ENCODE measurements at regions not wholly inside any gene's neighbourhood (a gene's known extent, or its start where the extent isn't known, plus 50 kb on each side); places are given as distances from the start of the nearest gene placed in this dataset.

DNA sequence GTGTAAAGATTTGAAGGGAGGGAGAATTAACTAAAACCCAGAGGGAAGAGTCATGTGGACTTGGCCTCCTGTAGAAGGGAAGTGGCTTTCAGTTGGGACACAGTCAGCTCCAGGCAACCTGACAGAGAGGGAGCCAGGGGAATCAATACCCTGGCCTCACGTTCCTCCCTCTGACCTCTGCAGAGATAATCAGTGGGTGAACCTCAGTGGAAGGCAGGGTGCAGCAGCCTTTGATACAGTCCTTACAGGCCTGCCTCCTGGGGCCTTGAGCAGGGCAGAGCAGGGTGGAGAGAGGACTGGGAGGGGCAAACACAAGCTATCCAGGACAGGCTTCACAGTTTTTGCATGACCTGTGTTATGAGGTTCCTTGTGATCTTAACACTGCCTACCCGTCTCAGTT is 61.9 kb upstream of the GPBP1 start:
- no peak overlapping the region for H3K27ac Mint-ChIP-seq
- no peak overlapping the region for H2BK120ac ChIP-seq (ENCODE audit: low read depth, low read length, poor library complexity, severe bottlenecking)
- H2BK20ac ChIP-seq (ENCODE audit: low read depth, low read length, poor library complexity, severe bottlenecking): no peak overlapping the region

More for the DNA sequence above, 61.9 kb upstream of the GPBP1 start:
- no peak overlapping the region for H3K4ac ChIP-seq (ENCODE audit: low read depth, low read length)
- H3K9ac ChIP-seq (ENCODE audit: extremely low read depth, insufficient read length, low read length): no peak overlapping the region
- no peak overlapping the region for H3K4me2 ChIP-seq (ENCODE audit: insufficient read depth, insufficient read length, low read length)
- H3K23ac ChIP-seq (ENCODE audit: insufficient read length, low read depth, low read length): no peak overlapping the region
- no peaks in the 10 kb centered on the region for H3K23me2 ChIP-seq (ENCODE audit: insufficient read length, low read depth, low read length, poor library complexity, severe bottlenecking)
- H3K14ac ChIP-seq (ENCODE audit: insufficient read depth, low read length): no peak overlapping the region; the same call in 1 of the 2 replicates
- H3K56ac ChIP-seq (ENCODE audit: insufficient read length, low read depth, low read length): no peak overlapping the region
- H3K4me1 ChIP-seq (ENCODE audit: insufficient read depth, low read length): no peaks in the 10 kb centered on the region
- Mint-ChIP-seq H3K27me3 (ENCODE audit: low read depth) (no peaks in the 10 kb centered on the region; the same call in none of the 2 replicates), H3K9me3 (no peaks in the 10 kb centered on the region), H3K4me3 (no peak overlapping the region), H3K4me1 (no peaks in the 10 kb centered on the region), H3K36me3 (ENCODE audit: insufficient read depth in 1 of 3, low read depth in 3 of 3) (no peaks in the 10 kb centered on the region)
- H2AFZ ChIP-seq (ENCODE audit: low read length): no peak overlapping the region
- H3K79me2 ChIP-seq (ENCODE audit: insufficient read depth, low read length): no peaks in the 10 kb centered on the region
- H3K79me1 ChIP-seq (ENCODE audit: insufficient read depth, low read depth, low read length, poor library complexity, severe bottlenecking): no peaks in the 10 kb centered on the region
- no peak overlapping the region for H4K5ac ChIP-seq (ENCODE audit: insufficient read length, low read depth, low read length)
- no peak overlapping the region for H2BK5ac ChIP-seq (ENCODE audit: insufficient read length, low read length)
- no peak overlapping the region for H2AK5ac ChIP-seq (ENCODE audit: insufficient read length, low read length)
- H4K20me1 ChIP-seq (ENCODE audit: control insufficient read depth, insufficient read depth, insufficient read length): no peaks in the 10 kb centered on the region
- H4K91ac ChIP-seq (ENCODE audit: insufficient read length, low read depth, low read length): no peak overlapping the region
- WGBS (ENCODE audit: extremely low coverage, insufficient read length, low lambda C conversion rate): no CpG with 5 or more reads among the region's 2 CpGs
- H3T11ph ChIP-seq (ENCODE audit: low read length): no peak overlapping the region
- no peak overlapping the region for H3K27ac ChIP-seq (ENCODE audit: insufficient read length, low read depth, low read length)
- H4K8ac ChIP-seq (replicated peaks; ENCODE audit: insufficient read length, low read depth, low read length): no peak overlapping the region
- DNase-seq: no peak
- no peak for TF ChIP-seq CTCF (conservative IDR thresholded peaks at IDR 0.05)
- H3K27me3 ChIP-seq (ENCODE audit: insufficient read depth, low read length): no peaks in the 10 kb centered on the region; the same call in 1 of the 2 replicates
- H3K9me3 ChIP-seq (ENCODE audit: control insufficient read depth, low read depth, low read length): no peaks in the 10 kb centered on the region
- H3K18ac ChIP-seq (ENCODE audit: insufficient read length, low read depth, low read length): no peak overlapping the region
- H2BK12ac ChIP-seq (ENCODE audit: insufficient read length, low read depth, low read length): no peak overlapping the region
- H2BK15ac ChIP-seq (ENCODE audit: low read depth, low read length): no peak overlapping the region

Data from H9 (cell line).